GM21529 (cell line): ENCODE measurements at regions not wholly inside any gene's neighbourhood (a gene's known extent, or its start where the extent isn't known, plus 50 kb on each side); places are given as distances from the start of the nearest gene placed in this dataset.

ENCODE experiments used
- ATAC-seq: cut with Tn5 transposase; IDR thresholded peaks from one replicate; pipeline ENCODE4 v1.9.1; 2021; ENCODE audit not compliant: unreplicated experiment

DNA sequence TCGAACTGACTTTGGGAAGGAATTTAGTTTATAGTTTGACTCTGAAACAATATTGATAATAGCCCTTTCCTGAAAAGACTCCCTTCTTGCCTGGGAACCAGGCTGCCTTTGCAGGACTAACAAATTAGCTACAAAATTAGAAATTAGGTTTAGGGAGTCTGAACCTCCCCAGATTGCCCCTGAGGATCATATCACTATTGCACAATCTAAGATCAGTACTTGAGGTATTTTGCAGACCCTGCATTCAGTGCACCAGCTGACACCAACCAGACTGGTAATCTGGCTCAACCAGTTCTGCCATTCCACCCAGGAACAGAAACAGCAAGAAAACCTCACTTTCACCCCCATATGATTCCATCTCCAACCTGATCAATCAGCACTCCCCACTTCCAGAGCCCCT lies 131.8 kb upstream of the GALNT5 start:
- ATAC-seq: no peak

DNA sequence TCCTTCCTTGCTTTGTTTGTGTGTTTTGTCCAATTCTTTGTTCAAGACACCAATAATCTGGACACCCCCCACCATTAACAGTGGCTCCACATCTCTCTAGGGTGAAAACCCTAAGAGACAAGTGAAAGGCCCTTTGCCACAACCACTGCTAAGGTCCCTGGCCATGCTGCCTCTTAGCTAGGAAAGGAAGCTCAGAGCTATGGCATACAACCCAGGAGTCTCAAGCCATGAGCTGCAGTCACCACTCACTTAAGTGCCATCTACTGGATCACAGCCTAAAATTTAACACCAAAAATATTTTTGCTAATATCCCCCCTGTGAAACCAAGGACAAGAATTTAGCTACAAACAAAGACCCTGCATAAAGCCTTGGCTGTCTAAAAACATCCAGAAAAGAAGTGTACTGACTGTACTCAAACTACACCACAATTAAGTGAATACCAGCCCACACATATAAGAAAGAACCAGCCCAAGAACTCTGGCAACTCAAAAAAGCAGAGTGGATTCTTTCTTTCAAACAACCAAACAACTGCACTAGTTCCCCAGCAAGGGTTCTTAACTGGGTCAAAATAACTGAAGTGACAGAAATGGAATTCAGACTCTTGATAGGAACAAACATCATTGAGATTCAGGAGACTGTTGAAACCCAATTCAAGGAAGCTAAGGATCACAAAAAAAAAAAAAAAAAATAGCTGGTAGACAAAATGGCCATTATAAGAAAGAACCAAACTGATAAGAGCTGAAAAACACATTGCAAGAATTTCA lies 130.1 kb upstream of the GALNT5 start:
- ATAC-seq: no peak

DNA sequence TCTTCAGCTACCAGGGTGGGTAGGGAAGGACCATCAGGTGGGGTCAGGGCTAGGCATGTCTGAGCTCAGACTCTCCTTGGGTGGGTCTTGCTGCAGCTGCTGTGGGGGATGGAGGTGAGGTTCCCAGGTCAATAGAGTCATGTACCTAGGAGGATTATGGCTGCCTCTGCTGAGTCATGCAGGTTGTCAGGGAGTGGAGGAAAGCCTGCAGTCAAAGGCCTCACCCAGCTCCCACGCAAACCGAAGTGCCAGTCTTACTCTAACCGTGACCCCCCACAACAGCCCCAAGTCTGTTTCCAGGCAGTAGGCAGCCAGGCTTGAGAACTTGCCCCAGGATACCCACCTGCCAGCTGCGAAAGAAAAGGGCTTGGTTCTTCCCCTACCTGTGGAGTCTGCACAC lies 113.6 kb upstream of the GALNT5 start:
- ATAC-seq: no peak

DNA sequence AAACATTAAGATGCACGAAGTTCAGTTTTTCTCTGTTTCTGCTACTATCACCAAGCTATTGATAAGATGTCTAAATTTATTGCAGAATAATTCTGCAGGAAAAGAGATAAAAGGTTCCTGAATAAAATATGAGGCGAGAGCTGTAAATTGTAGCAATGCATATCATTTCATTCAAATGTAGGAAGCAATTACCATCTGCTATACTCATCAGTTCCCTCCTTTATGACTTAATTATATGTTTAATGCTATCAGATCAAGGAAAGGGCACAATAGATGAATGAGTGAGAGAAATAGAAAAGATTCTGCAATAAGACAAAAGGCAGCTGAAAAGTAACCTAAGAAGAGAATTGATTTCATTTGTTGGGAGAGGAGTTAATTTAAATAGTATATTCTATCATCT lies 108.2 kb upstream of the GALNT5 start:
- no peak for ATAC-seq

DNA sequence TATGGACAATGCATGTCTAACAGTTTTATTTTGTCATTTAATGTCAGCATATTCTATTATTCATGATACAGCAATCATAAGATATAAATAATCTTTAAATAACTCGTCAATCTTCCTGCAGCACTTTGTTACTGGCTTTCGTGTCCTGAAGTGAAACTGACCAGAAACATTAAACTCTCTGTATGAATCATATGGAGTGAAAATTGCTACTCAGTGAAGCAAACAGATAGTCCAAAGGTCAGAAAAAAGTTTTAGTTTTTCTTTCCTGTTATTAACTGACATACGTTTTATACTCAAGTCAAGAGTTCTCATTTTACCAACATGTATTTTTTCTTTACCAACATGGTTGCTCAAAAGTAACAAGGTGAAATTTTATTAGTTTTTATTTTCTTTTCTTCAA lies 106.8 kb upstream of the GALNT5 start:
- peak; percentile 81 for ATAC-seq

DNA sequence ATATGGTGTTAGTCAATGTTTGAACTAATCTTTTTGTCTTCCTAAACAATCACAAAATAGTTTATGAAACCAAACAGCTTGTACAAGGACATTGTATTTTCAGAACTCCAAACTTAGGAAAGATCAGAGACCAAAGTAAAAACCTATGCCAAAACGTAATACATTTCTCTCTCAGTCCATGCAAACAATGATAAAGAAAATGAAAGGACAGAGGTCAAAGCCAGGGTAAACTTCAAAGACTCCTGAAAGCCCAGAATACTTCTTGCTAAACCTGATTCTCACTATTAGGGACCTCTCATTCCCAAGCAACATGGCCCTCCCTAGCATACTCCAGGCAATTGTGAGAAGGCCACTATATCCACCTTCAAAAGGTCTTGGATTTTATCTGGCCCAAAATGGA lies 105.1 kb upstream of the GALNT5 start:
- ATAC-seq: no peak

DNA sequence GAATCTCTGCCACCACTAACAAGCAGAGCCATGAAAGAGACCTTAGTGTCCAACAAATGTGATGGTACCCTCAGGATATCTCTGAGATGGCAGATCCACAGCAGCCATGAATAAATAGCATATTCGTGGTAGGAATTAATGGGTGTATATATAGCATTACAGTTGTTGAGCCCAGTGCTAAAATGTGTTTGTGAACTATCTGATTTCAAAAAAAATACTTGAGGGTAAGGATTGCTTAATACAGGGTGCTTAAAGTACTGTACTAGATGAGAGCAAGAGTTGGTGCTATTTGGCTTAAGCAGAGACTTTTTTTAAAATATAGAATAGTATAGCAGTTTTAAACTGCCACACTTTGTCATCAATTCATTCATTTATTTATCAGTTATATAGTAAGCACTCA lies 101.5 kb upstream of the GALNT5 start:
- ATAC-seq: no peak

DNA sequence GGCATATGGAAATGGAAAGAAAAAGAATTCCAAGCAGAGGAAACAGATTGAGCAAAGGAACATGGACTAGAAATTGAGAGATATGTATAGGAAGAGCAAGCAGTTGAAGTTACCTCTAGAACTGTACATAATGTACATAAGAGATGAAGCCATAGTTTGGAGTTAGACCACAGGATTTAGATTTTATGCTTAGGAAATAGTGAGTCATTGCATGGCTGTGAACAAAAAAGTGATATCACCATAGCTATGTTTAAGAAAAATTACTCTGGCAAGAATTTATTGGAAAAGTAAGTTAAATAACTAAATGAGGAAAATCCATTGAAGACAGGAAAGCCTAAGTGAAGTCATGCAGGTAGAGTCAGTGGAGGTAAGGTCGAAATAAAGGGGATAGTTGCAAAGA lies 99.4 kb upstream of the GALNT5 start:
- ATAC-seq: no peak

DNA sequence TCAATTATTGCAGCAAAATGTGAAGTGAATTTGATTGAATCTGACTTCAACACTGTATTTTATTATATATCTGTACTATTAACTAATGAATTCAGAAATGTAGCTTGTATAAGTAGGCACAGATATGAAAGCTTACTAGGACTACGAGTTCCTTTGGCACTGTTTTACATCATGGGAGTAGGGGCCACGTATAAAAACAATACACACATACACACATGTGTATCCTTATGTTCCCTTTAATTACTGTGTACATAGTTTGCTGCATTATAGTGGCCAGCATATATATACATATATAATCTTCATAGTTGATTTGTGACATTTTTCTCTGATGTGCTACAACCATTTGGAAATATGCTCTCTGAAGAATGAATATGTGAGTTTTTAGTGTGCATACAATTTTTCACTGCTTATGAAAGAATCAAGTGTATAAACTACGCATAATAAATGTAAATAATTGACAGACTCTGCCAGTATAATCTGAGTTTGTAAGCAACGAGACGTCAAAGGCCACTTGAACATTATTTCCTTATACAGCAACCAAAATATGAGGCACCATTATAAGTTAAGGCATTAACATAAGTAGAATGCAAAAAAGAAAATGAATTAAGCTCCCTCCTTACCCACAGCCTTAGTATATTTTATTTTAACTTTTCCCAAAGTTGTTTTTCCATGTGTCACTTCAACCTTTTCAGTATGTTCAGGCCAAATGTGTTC lies 98.1 kb upstream of the GALNT5 start:
- ATAC-seq: no peak

DNA sequence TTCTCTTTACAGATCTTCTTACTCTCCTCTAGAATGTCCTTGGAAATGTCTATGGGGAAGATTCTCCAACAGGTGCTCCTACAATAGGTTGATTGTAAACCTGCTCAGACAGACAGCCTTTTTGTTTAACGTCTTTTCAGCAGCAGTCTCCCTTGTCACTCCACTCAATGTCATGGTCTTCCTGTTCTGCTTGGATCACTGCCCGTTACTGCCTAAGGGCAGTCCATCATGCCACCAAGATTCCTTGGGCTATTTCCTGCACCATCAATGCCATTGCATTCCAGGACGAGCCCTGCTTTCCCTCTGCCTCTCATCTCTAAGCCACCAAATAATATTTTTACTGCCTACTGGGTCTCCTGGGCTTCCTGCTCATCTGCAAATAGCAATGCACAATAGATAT lies 97.4 kb upstream of the GALNT5 start:
- ATAC-seq: no peak

DNA sequence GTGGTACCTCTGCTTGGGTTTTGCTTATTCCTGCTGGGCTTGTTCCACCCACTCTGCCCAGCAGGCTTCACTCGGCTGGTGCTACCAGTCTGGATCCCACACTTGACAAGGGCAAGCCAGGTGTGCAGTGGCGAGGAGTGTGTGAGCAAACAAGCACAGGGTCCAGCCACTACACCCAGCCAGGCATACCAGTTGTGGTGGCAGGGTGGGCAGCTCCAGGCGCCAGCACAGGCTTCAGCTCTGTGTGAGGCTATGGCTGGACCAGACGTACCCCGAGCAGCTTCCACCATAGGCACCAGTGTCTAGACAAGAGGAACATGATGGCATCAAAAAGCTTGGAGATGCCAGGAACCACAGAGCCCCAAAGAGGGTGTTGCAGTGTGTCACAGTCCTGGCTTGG lies 93.1 kb upstream of the GALNT5 start:
- no peak for ATAC-seq

DNA sequence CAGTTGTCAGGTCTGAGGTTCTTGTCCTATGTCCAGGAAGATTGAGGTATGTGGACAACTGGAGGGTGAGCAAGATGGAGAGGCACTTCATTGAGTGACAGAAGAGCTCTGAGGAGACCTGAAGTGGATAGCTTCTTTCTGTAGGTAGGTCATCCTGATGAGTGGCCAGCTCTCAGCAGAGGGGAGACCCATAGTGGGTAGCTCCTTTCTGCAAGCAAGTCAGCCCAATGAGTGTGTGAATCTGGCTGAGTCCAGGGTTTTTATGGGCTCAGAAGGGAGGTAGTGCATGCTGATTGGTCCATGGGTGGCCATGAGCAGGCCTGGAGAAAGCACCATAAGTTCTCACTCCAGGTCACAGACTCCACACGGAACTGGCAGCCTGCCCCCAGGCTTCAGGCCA lies 92.6 kb upstream of the GALNT5 start:
- no peak for ATAC-seq

DNA sequence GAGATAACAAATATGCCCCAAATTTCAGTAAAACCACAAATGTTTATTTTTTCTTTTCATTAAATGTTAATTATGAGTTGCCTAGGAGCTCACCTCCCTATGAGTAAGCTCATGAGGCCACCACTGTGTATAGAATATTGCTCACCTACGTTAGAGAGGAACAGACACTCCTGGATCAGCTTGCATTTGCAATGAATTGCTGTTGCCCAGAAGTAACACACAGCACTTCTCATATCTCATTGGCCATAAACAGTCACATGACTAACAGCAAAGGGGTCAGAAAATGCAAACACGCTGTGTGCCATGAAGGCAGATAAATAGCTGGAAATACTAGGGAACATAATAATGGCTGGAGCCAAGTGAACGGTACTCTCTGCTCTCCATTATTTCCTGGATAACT lies 89.0 kb upstream of the GALNT5 start:
- no peak for ATAC-seq

DNA sequence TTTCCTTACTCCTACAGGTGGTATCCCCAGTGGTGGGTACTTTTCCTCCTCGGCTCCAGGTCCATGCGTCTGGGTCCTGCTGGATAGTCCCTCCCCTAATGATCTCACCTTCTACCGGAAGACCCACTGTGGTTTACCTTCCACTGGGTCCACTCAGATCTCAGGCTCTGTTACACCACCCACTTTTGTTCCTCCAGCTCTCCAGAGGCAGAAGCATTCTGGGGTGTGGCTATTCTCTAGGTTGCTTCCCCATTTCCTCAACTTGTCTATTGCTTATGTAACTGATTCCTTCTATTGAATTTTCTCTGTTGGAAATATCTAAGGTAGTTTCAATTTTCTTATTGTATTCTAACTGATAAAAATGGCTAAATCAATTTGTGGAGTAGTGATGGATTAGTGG lies 87.6 kb upstream of the GALNT5 start:
- no peak for ATAC-seq

DNA sequence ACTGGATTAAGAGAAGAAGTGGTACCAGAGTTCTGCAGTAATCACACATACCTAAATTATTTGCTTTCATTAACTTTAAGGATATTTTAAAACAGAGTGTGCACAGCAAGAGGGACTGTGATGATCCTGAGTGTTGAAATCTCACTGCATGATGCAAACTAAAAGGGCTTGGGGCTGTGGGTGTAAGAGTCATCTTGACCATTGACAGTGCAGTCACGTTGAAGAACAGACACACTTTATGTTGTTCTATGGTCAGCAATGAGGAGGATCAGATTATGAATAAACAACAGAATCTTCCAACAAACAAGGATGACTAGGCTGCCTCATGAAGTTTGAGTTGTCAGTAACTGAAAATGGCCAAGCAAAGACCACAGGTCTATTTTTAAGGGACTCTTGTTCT lies 87.2 kb upstream of the GALNT5 start:
- no peak for ATAC-seq

DNA sequence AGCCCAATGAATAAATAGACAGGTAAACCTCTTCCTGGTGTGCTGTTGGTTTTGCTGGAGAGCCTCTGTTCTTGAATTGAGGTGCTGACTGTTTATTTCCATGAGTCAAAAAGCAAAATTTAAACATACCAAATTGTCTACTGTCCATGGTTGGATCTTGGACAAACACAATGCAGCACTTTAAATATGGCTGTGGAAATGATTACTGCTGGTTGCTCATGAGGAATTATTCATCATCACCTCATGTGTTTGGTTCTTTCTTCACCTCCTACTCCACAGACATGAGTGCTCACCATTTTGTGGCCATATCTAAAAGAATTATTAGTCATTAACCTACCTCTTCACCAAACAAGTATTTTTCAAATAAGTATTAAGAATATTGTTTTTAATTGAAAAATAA lies 85.3 kb upstream of the GALNT5 start:
- ATAC-seq: no peak

DNA sequence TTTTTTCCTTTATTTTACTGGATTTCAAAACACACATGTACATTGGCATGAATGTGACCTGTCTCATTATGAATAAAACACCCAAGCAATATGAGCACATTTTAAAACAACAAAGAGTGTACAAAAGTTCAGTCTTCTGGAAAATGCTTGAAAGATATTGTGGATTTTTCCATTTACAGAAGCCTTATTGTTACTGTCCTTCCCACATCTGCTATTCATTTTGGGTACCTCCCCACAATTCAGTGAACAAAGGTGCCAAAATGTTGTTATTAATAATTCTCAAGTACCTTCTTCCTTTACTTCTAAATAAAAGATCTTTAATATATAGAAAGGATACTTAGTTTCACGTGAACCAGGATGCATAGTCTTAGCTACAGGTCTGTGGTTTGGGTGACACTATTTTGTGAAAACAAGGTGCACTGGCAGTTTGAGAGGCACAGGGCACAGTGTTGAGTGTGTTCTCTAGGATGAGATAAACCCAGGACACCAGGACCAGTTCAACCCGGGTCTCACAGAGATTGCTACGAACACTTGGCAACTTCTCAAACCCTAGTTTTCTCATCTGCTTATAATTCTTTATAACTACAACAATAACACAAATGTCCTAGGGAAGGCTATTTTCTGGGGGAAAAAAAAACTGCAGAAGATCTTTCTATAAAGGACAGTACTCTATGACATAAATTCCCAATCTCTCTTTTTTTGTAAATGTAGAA lies 84.5 kb upstream of the GALNT5 start:
- ATAC-seq: no peak

DNA sequence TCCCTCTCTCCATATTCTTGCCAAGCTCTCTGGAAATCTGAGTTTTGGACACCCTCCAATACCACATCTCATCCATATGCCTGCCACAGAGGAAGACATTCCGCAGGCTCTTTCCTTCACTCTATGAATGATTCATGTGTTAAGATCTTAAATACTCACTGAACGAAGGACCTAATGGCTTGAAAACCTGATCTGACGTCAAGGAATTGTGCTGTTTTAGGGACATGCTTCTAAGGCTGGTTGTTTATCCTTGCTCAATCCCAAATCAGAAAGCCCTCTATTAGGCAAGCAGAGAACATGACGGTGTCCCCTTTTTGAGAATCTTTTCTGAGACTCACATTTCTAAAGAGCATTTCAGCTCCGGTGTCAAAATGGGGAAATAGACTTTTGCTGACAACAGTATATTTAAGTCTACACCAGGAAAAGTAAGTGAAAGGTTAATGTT lies 83.7 kb upstream of the GALNT5 start:
- no peak for ATAC-seq

DNA sequence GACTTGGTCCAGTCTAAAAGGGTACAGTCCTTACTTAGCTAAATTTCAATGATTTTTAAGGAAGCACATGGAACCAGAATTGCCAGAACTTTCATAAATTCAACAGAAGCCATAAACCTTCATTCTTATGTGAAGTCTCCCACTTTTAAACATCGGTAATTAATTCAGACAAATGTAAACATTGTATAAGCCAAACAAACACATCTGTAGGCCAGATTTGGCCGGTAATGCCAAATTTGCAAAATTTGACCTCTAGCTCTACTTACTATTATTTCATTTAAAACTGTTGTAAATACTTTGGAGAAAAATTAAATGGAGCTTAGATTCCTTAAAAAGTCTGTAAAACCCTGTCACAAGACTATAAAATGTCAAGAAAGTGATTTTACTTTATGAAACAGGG lies 83.2 kb upstream of the GALNT5 start:
- no peak for ATAC-seq

DNA sequence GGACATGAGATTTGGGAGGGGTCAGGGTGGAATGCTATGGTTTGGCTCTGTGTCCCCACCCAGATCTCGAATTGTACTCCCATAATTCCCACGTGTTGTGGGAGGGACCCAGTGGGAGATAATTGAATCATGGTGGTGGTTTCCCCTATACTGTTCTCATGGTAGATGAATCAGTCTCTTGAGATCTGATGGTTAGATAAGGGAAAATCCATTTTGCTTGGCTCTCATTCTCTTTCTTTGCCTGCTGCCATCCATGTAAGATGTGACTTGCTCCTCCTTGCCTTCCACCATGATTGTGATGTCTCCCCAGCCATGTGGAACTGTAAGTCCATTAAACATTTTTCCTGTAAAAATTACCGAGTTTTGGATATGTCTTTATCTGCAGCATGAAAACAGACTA lies 80.9 kb upstream of the GALNT5 start:
- ATAC-seq: no peak

DNA sequence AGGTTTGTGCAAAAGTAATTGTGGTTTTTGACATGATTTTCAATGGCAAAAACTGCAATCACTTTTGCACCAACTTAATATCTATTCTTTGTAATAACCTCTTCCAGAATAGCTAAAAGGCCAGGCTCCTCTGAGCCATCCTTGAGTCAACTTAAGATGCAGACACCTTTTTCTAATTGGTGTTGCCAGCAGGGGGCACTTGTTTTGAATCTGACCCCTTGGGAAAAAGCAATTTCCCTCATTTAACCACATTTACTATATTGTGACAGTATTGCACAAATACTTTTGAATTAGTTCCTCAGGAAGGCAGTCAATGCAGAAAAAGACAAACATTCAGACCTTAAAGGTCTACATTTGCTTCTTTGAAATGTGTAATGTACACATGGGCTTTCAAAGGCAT lies 78.6 kb upstream of the GALNT5 start:
- no peak for ATAC-seq
